ENCODE measurements at regions not wholly inside any gene's neighbourhood (a gene's known extent, or its start where the extent isn't known, plus 50 kb on each side); places are given as distances from the start of the nearest gene placed in this dataset.

- no peaks in the 10 kb centered on the region for H3K27me3 ChIP-seq (ENCODE audit: control insufficient read depth in 2 of 2, insufficient read depth in 2 of 2, low read length in 2 of 2)
- no peak overlapping the region for H3K4me3 Mint-ChIP-seq
- H3K36me3 Mint-ChIP-seq: no peaks in the 10 kb centered on the region
- no peaks in the 10 kb centered on the region for H3K9me3 Mint-ChIP-seq
- no peaks in the 10 kb centered on the region for H3K4me1 ChIP-seq (ENCODE audit: control insufficient read depth in 1 of 2, insufficient read depth in 2 of 2, low read length in 2 of 2)
- no peak for DNase-seq
- H4K20me1 ChIP-seq (ENCODE audit: insufficient read depth, low read length): no peaks in the 10 kb centered on the region
- no peaks in the 10 kb centered on the region for H3K9me3 ChIP-seq (replicated peaks in 1 of 2; ENCODE audit: control insufficient read depth in 1 of 2, insufficient read depth in 1 of 2, low read length in 2 of 2)
- peaks cover 5% of the 10 kb centered on the region for H3K4me1 Mint-ChIP-seq
- peaks cover 0 to 1% (median 0%) of the 10 kb centered on the region in 3 donors for H3K27me3 Mint-ChIP-seq (ENCODE audit: low read depth in 3 of 3)
- no peak overlapping the region for H3K4me3 ChIP-seq (replicated peaks in 1 of 3; ENCODE audit: low read depth in 2 of 3, low read length in 3 of 3)
- no peak overlapping the region for H3K27ac ChIP-seq (ENCODE audit: low read depth in 1 of 2, low read length in 2 of 2)
- no peak overlapping the region for H3K4me2 ChIP-seq (replicated peaks; ENCODE audit: extremely low read depth, low read length, poor library complexity, severe bottlenecking)
- no peaks in the 10 kb centered on the region for H3K36me3 ChIP-seq (replicated peaks in 1 of 2; ENCODE audit: control insufficient read depth in 1 of 2, insufficient read depth in 2 of 2, low read length in 2 of 2)
- no peak overlapping the region for H3K27ac Mint-ChIP-seq
- intact Hi-C loops (cut with micrococcal nuclease): no loop called here
- no peak overlapping the region for H2AFZ ChIP-seq (ENCODE audit: insufficient read depth, low read depth, low read length, poor library complexity, severe bottlenecking)
- WGBS (ENCODE audit: insufficient coverage): no CpG with 5 or more reads among the region's 1 CpG
- no peak overlapping the region for H3K9ac ChIP-seq (ENCODE audit: insufficient read depth, low read length, poor library complexity, severe bottlenecking)
- no peaks in the 10 kb centered on the region for H3K79me2 ChIP-seq (ENCODE audit: insufficient read depth, low read length)
- no peak for TF ChIP-seq CTCF (IDR thresholded peaks at IDR 0.05)
Observed at GRCh38 chr4:116346750-116347149, 738.6 kb downstream of the TRAM1L1 start.

- peaks cover 5% of the 10 kb centered on the region for H3K4me1 Mint-ChIP-seq
- intact Hi-C loops (cut with micrococcal nuclease): no loop called here
- DNase-seq: no peak
- H3K27ac Mint-ChIP-seq: no peak overlapping the region
- Histone ChIP-seq H3K79me2 (ENCODE audit: insufficient read depth, low read length) (no peaks in the 10 kb centered on the region), H3K9ac (ENCODE audit: insufficient read depth, low read length, poor library complexity, severe bottlenecking) (no peak overlapping the region), H3K4me3 (replicated peaks in 1 of 3; ENCODE audit: low read depth in 2 of 3, low read length in 3 of 3) (no peak overlapping the region), H3K4me1 (ENCODE audit: control insufficient read depth in 1 of 2, insufficient read depth in 2 of 2, low read length in 2 of 2) (no peaks in the 10 kb centered on the region), H3K36me3 (replicated peaks in 1 of 2; ENCODE audit: control insufficient read depth in 1 of 2, insufficient read depth in 2 of 2, low read length in 2 of 2) (no peaks in the 10 kb centered on the region), H3K27me3 (ENCODE audit: control insufficient read depth in 2 of 2, insufficient read depth in 2 of 2, low read length in 2 of 2) (no peaks in the 10 kb centered on the region), H3K27ac (ENCODE audit: low read depth in 1 of 2, low read length in 2 of 2) (no peak overlapping the region), H2AFZ (ENCODE audit: insufficient read depth, low read depth, low read length, poor library complexity, severe bottlenecking) (no peak overlapping the region), H3K4me2 (replicated peaks; ENCODE audit: extremely low read depth, low read length, poor library complexity, severe bottlenecking) (no peak overlapping the region), H4K20me1 (ENCODE audit: insufficient read depth, low read length) (no peaks in the 10 kb centered on the region), H3K9me3 (replicated peaks in 1 of 2; ENCODE audit: control insufficient read depth in 1 of 2, insufficient read depth in 1 of 2, low read length in 2 of 2) (peaks cover 0 to 4% of the 10 kb centered on the region in 2 donors)
- 23% methylated on average over 2 of the region's 2 CpGs for WGBS (ENCODE audit: insufficient coverage)
- H3K27me3 Mint-ChIP-seq (ENCODE audit: low read depth in 3 of 3): no peaks in the 10 kb centered on the region
- no peak for TF ChIP-seq CTCF (IDR thresholded peaks at IDR 0.05)
- H3K36me3 Mint-ChIP-seq: no peaks in the 10 kb centered on the region
- no peak overlapping the region for H3K4me3 Mint-ChIP-seq
- H3K9me3 Mint-ChIP-seq: peaks cover 0 to 3% (median 1%) of the 10 kb centered on the region in 7 donors
Observed at GRCh38 chr4:116343809-116344208, 741.6 kb downstream of the TRAM1L1 start.

Measured in CD14-positive monocyte (primary cell).